ENCODE measurements at regions not wholly inside any gene's neighbourhood (a gene's known extent, or its start where the extent isn't known, plus 50 kb on each side); places are given as distances from the start of the nearest gene placed in this dataset.

GRCh38 chr3:64765947-64766346 is 78.1 kb upstream of the ADAMTS9 start:
- no peak for DNase-seq (ENCODE audit: extremely low read depth, low read depth)
- TF ChIP-seq CTCF (IDR thresholded peaks at IDR 0.05; ENCODE audit: low read depth, low read length) = no peak

GRCh38 chr3:64764386-64764929 is 76.7 kb upstream of the ADAMTS9 start:
- DNase-seq (ENCODE audit: extremely low read depth, low read depth) = no peak
- TF ChIP-seq CTCF (IDR thresholded peaks at IDR 0.05; ENCODE audit: low read depth, low read length) = no peak

- no peak for DNase-seq (ENCODE audit: extremely low read depth, low read depth)
- TF ChIP-seq CTCF (IDR thresholded peaks at IDR 0.05; ENCODE audit: low read depth, low read length) = no peak
Observed at GRCh38 chr3:64763980-64764379, 76.2 kb upstream of the ADAMTS9 start.

GRCh38 chr3:64761729-64762128 is 73.9 kb upstream of the ADAMTS9 start:
- no peak for DNase-seq (ENCODE audit: extremely low read depth, low read depth)
- no peak for TF ChIP-seq CTCF (IDR thresholded peaks at IDR 0.05; ENCODE audit: low read depth, low read length)

- DNase-seq (ENCODE audit: extremely low read depth, low read depth) = no peak
- no peak for TF ChIP-seq CTCF (IDR thresholded peaks at IDR 0.05; ENCODE audit: low read depth, low read length)
Observed at GRCh38 chr3:64760258-64760657, 72.5 kb upstream of the ADAMTS9 start.

- DNase-seq (ENCODE audit: extremely low read depth, low read depth) = no peak
- no peak for TF ChIP-seq CTCF (IDR thresholded peaks at IDR 0.05; ENCODE audit: low read depth, low read length)
Observed at GRCh38 chr3:64759811-64760210, 72.0 kb upstream of the ADAMTS9 start.

GRCh38 chr3:64756398-64756986 is 68.7 kb upstream of the ADAMTS9 start:
- no peak for DNase-seq (ENCODE audit: extremely low read depth, low read depth)
- TF ChIP-seq CTCF (IDR thresholded peaks at IDR 0.05; ENCODE audit: low read depth, low read length) = no peak

All from AG09319 (cell line).